SK-N-SH (cell line): ENCODE measurements at regions not wholly inside any gene's neighbourhood (a gene's known extent, or its start where the extent isn't known, plus 50 kb on each side); places are given as distances from the start of the nearest gene placed in this dataset.

Experiments used
- CTCF ChIA-PET: fragments of 300-600, 350-600 bp; formaldehyde crosslinking; extraction: SDS; loops from one replicate; lab custom pipeline; 2021; lab: Yijun Ruan, JAX
- POLR2A ChIA-PET: fragments of 350-600 bp; sonication (Branson Sonifier 250); formaldehyde crosslinking; extraction: SDS; loops from one replicate; lab custom pipeline; 2020; ENCODE audit warnings: antibody characterized with exemption, inconsistent platforms; lab: Yijun Ruan, JAX
- DNase-seq: peaks from one replicate; pipeline ENCODE4 v3.0.0; 2012
- H2AFZ ChIP-seq: fragments of 200-600 bp; sonication (generic); 2 replicates; pipeline ENCODE4 v1.8.1; 2016; ENCODE audit warnings: antibody characterized with exemption, mild to moderate bottlenecking, low read depth
- H3F3A ChIP-seq: fragments of 200-600 bp; sonication (generic); replicated peaks from 2 replicates; pipeline ENCODE3; 2016; ENCODE audit warnings: antibody characterized with exemption, mild to moderate bottlenecking; ENCODE audit not compliant: insufficient read depth
- H3K27ac ChIP-seq, 2 experiments: fragments of 200-500 bp in 1 of 2; fragments of 200-600 bp in 1 of 2; sonication (Bioruptor generic) in 1 of 2; sonication (generic), shearing (Covaris generic) in 1 of 2; 2 replicates each; pipeline versions ENCODE4 v1.5.1 to v1.6.1; 2014 to 2016; ENCODE audit warnings: low read depth in 2 of 2, inconsistent platforms in 1 of 2, low read length in 1 of 2, mild to moderate bottlenecking in 1 of 2, mixed read lengths in 1 of 2
- H3K27me3 ChIP-seq: fragments of 200-600 bp; sonication (generic), shearing (Covaris generic); 2 replicates; pipeline ENCODE4 v1.6.1; 2016; ENCODE audit warnings: mixed run types; ENCODE audit not compliant: insufficient read depth
- H3K36me3 ChIP-seq, 2 experiments: fragments of 200-500 bp in 1 of 2; fragments of 200-600 bp in 1 of 2; sonication (Bioruptor generic) in 1 of 2; sonication (generic) in 1 of 2; replicated peaks in 1 of 2; 2 replicates each; pipeline versions ENCODE3 to v1.5.1; 2014 to 2016; ENCODE audit warnings: low read length in 1 of 2, mild to moderate bottlenecking in 1 of 2; ENCODE audit not compliant: insufficient read depth in 2 of 2, control insufficient read depth in 1 of 2
- H3K4me1 ChIP-seq, 2 experiments: fragments of 200-500 bp in 1 of 2; fragments of 200-600 bp in 1 of 2; sonication (Bioruptor generic) in 1 of 2; sonication (generic), shearing (Covaris generic) in 1 of 2; 2 replicates each; pipeline versions ENCODE4 v1.5.1 to v1.6.1; 2014 to 2016; ENCODE audit warnings: low read depth in 1 of 2, low read length in 1 of 2, mixed run types in 1 of 2; ENCODE audit not compliant: insufficient read depth in 2 of 2, control insufficient read depth in 1 of 2
- H3K4me2 ChIP-seq: fragments of 200-600 bp; sonication (generic), shearing (Covaris generic); 2 replicates; pipeline ENCODE4 v1.6.1; 2017; ENCODE audit warnings: mixed run types
- H3K4me3 ChIP-seq, 2 experiments: fragments of 200-500 bp in 1 of 2; fragments of 200-600 bp in 1 of 2; sonication (Bioruptor generic) in 1 of 2; sonication (generic), shearing (Covaris generic) in 1 of 2; 2 replicates each; pipeline versions ENCODE4 v1.5.1 to v1.8.1; 2014 to 2016; ENCODE audit warnings: low read depth in 2 of 2, inconsistent platforms in 1 of 2, low read length in 1 of 2, mild to moderate bottlenecking in 1 of 2, mixed read lengths in 1 of 2, moderate library complexity in 1 of 2
- H3K79me2 ChIP-seq: fragments of 200-600 bp; sonication (generic); 2 replicates; pipeline ENCODE4 v1.8.1; 2017; ENCODE audit warnings: mild to moderate bottlenecking; ENCODE audit not compliant: insufficient read depth
- H3K9ac ChIP-seq: fragments of 200-600 bp; sonication (generic); 2 replicates; pipeline ENCODE4 v1.6.1; 2017; ENCODE audit warnings: mixed run types
- H3K9me2 ChIP-seq: fragments of 200-600 bp; sonication (generic); 2 replicates; pipeline ENCODE4 v1.6.1; 2017; ENCODE audit warnings: mixed run types
- H3K9me3 ChIP-seq: fragments of 200-600 bp; sonication (generic); 2 replicates; pipeline ENCODE4 v1.6.1; 2017; ENCODE audit warnings: mixed run types, mild to moderate bottlenecking, moderate library complexity
- H4K20me1 ChIP-seq: fragments of 200-600 bp; sonication (generic); 2 replicates; pipeline ENCODE4 v1.6.1; 2017; ENCODE audit warnings: mild to moderate bottlenecking, mixed run types; ENCODE audit not compliant: insufficient read depth
- CHD2 ChIP-seq: fragments of 150-350 bp; IDR thresholded peaks from 2 replicates; pipeline ENCODE4 v1.6.1; 2018; ENCODE audit warnings: low read length; ENCODE audit not compliant: partially characterized antibody
- FOSL2 ChIP-seq: IDR thresholded peaks from 2 replicates; pipeline ENCODE4 v1.4.0; 2012; ENCODE audit warnings: low read depth, mild to moderate bottlenecking, moderate library complexity, borderline replicate concordance
- FOXM1 ChIP-seq: IDR thresholded peaks from 2 replicates; pipeline ENCODE4 v1.4.0; 2012; ENCODE audit warnings: low read depth, mild to moderate bottlenecking
- GABPA ChIP-seq: IDR thresholded peaks from 2 replicates; pipeline ENCODE4 v1.4.0; 2012; ENCODE audit warnings: low read depth, mild to moderate bottlenecking
- GATA2 ChIP-seq: sonication (generic); formaldehyde crosslinking; IDR thresholded peaks from 2 replicates; pipeline ENCODE4 v1.5.0; 2020; ENCODE audit warnings: mild to moderate bottlenecking, missing genetic modification reagents
- IRF3 ChIP-seq: fragments of 150-350 bp; IDR thresholded peaks from 2 replicates; pipeline ENCODE4 v1.6.1; 2016; ENCODE audit warnings: mild to moderate bottlenecking, low read depth, low read length
- JUND ChIP-seq: IDR thresholded peaks from 2 replicates; pipeline ENCODE4 v1.4.0; 2012
- NFIC ChIP-seq: IDR thresholded peaks from 2 replicates; pipeline ENCODE4 v1.4.0; 2012; ENCODE audit warnings: borderline replicate concordance
- PBX3 ChIP-seq: IDR thresholded peaks from 2 replicates; pipeline ENCODE4; 2012
- RAD21 ChIP-seq: IDR thresholded peaks from 2 replicates; pipeline ENCODE4 v1.6.1; 2012; ENCODE audit warnings: mild to moderate bottlenecking, low read length
- REST ChIP-seq: IDR thresholded peaks from 2 replicates; pipeline ENCODE4 v1.6.1; 2012; ENCODE audit warnings: mild to moderate bottlenecking, low read depth, low read length, moderate library complexity
- RXRA ChIP-seq: IDR thresholded peaks from 2 replicates; pipeline ENCODE4 v1.4.0; 2012; ENCODE audit warnings: low read depth, mild to moderate bottlenecking, borderline replicate concordance
- SIN3A ChIP-seq: IDR thresholded peaks from 2 replicates; pipeline ENCODE4 v1.6.1; 2012; ENCODE audit warnings: low read depth, mild to moderate bottlenecking, low read length, moderate library complexity, borderline replicate concordance
- SMC3 ChIP-seq: IDR thresholded peaks from 2 replicates; pipeline ENCODE4 v1.6.1; 2012; ENCODE audit warnings: low read depth, low read length, improper control_type of control experiment
- TAF1 ChIP-seq: IDR thresholded peaks from 2 replicates; pipeline ENCODE4 v1.6.1; 2012; ENCODE audit warnings: low read depth, mild to moderate bottlenecking, low read length, moderate library complexity, borderline replicate concordance
- USF2 ChIP-seq: fragments of 150-350 bp; IDR thresholded peaks from 2 replicates; pipeline ENCODE4 v1.6.1; 2017; ENCODE audit warnings: antibody characterized with exemption, low read length, low read depth, borderline replicate concordance
- WGBS: methylation state at CpG from one replicate; pipeline ENCODE4 v1.1.6; 2017; ENCODE audit warnings: low lambda C conversion rate; 5-methylcytosine and 5-hydroxymethylcytosine counted together

- Histone ChIP-seq H3F3A (no peaks in the 10 kb centered on the region), H3K36me3 (no peaks in the 10 kb centered on the region), H3K9me3 (no peaks in the 10 kb centered on the region), H3K27me3 (no peaks in the 10 kb centered on the region), H3K27ac (no peak overlapping the region), H3K4me3 (no peak overlapping the region), H3K9ac (no peak overlapping the region), H3K9me2 (no peaks in the 10 kb centered on the region), H2AFZ (no peak overlapping the region), H4K20me1 (no peaks in the 10 kb centered on the region), H3K4me1 (no peaks in the 10 kb centered on the region), H3K79me2 (no peaks in the 10 kb centered on the region), H3K4me2 (no peak overlapping the region)
- POLR2A ChIA-PET: no interaction called here
- no peak for DNase-seq
- TF ChIP-seq SIN3A (no peak), IRF3 (no peak), JUND (no peak), RAD21 (no peak), REST (no peak), TAF1 (no peak)
- CTCF ChIA-PET: no interaction called here
- 50% methylated on average over 15 of the region's 15 CpGs for WGBS
Observed at GRCh38 chr14:96698960-96699539, 98.1 kb upstream of the VRK1 start.

GRCh38 chr14:96699666-96700065 is 97.5 kb upstream of the VRK1 start:
- no peak overlapping the region for H2AFZ ChIP-seq
- no peaks in the 10 kb centered on the region for H3F3A ChIP-seq
- H3K9me3 ChIP-seq: no peaks in the 10 kb centered on the region
- H3K4me3 ChIP-seq: no peak overlapping the region
- no peak for DNase-seq
- CTCF ChIA-PET: no interaction called here
- H3K36me3 ChIP-seq: no peaks in the 10 kb centered on the region
- H3K79me2 ChIP-seq: no peaks in the 10 kb centered on the region
- H4K20me1 ChIP-seq: no peaks in the 10 kb centered on the region
- POLR2A ChIA-PET: no interaction called here
- no peaks in the 10 kb centered on the region for H3K27me3 ChIP-seq
- H3K9me2 ChIP-seq: no peaks in the 10 kb centered on the region
- H3K4me1 ChIP-seq: no peaks in the 10 kb centered on the region
- TF ChIP-seq GABPA (no peak), PBX3 (no peak), REST (no peak), NFIC (no peak), SMC3 (no peak), USF2 (no peak), JUND (no peak), CHD2 (no peak), FOSL2 (no peak), GATA2 (CRISPR knock-in tag) (no peak), RAD21 (no peak), RXRA (no peak), FOXM1 (no peak)
- no peak overlapping the region for H3K27ac ChIP-seq
- no peak overlapping the region for H3K4me2 ChIP-seq
- 43% methylated on average over 3 of the region's 3 CpGs for WGBS
- H3K9ac ChIP-seq: no peak overlapping the region
